ENCODE measurements at regions not wholly inside any gene's neighbourhood (a gene's known extent, or its start where the extent isn't known, plus 50 kb on each side); places are given as distances from the start of the nearest gene placed in this dataset.

- Histone ChIP-seq H3K36me3 (ENCODE audit: insufficient read depth, low read length, poor library complexity, severe bottlenecking) (no peaks in the 10 kb centered on the region), H3K9me3 (ENCODE audit: low read depth, low read length, poor library complexity, severe bottlenecking) (no peaks in the 10 kb centered on the region), H3K27me3 (replicated peaks; ENCODE audit: insufficient read depth, low read depth, low read length, poor library complexity) (no peaks in the 10 kb centered on the region), H3K4me1 (ENCODE audit: insufficient read depth, low read length, poor library complexity, severe bottlenecking) (no peaks in the 10 kb centered on the region), H3K4me3 (ENCODE audit: low read depth, low read length, poor library complexity, severe bottlenecking) (no peak overlapping the region), H3K27ac (ENCODE audit: low read depth, low read length, poor library complexity, severe bottlenecking) (no peak overlapping the region)
- no TSS peak for BruUV-seq (replicated peaks)
- intact Hi-C loops (cut with micrococcal nuclease; ENCODE audit: unreplicated experiment) = no loop called here
- no peak for TF ChIP-seq EZH2 (IDR thresholded peaks at IDR 0.05; ENCODE audit: borderline replicate concordance, low read depth, low read length, poor library complexity, severe bottlenecking)
- TF ChIP-seq CTCF (conservative IDR thresholded peaks at IDR 0.05; ENCODE audit: low read depth, low read length) = no peak
- ChIA-PET CTCF (no interaction called here), POLR2A (ENCODE audit: low non-redundant PET) (no interaction called here)
- DNase-seq (ENCODE audit: low spot score) = no peak
Measured at GRCh38 chr10:47114680-47115186, 185.3 kb upstream of the GDF10 start.

- no peak for DNase-seq (ENCODE audit: low spot score)
- Histone ChIP-seq H3K27me3 (replicated peaks; ENCODE audit: insufficient read depth, low read depth, low read length, poor library complexity) (no peaks in the 10 kb centered on the region), H3K4me3 (ENCODE audit: low read depth, low read length, poor library complexity, severe bottlenecking) (no peak overlapping the region), H3K9me3 (ENCODE audit: low read depth, low read length, poor library complexity, severe bottlenecking) (no peaks in the 10 kb centered on the region), H3K36me3 (ENCODE audit: insufficient read depth, low read length, poor library complexity, severe bottlenecking) (no peaks in the 10 kb centered on the region), H3K27ac (ENCODE audit: low read depth, low read length, poor library complexity, severe bottlenecking) (no peak overlapping the region), H3K4me1 (ENCODE audit: insufficient read depth, low read length, poor library complexity, severe bottlenecking) (no peaks in the 10 kb centered on the region)
- no TSS peak for BruUV-seq (replicated peaks)
- ChIA-PET POLR2A (ENCODE audit: low non-redundant PET) (no interaction called here), CTCF (no interaction called here)
- no peak for TF ChIP-seq CTCF (conservative IDR thresholded peaks at IDR 0.05; ENCODE audit: low read depth, low read length)
- no peak for TF ChIP-seq EZH2 (IDR thresholded peaks at IDR 0.05; ENCODE audit: borderline replicate concordance, low read depth, low read length, poor library complexity, severe bottlenecking)
- intact Hi-C loops (cut with micrococcal nuclease; ENCODE audit: unreplicated experiment) = no loop called here
Measured at GRCh38 chr10:47115322-47115721, 184.7 kb upstream of the GDF10 start.

GRCh38 chr10:47116445-47116844 lies 183.6 kb upstream of the GDF10 start:
- no peak for DNase-seq (ENCODE audit: low spot score)

More at GRCh38 chr10:47116445-47116844, 183.6 kb upstream of the GDF10 start:
- Histone ChIP-seq H3K4me1 (ENCODE audit: insufficient read depth, low read length, poor library complexity, severe bottlenecking) (no peaks in the 10 kb centered on the region), H3K27me3 (replicated peaks; ENCODE audit: insufficient read depth, low read depth, low read length, poor library complexity) (no peaks in the 10 kb centered on the region), H3K27ac (ENCODE audit: low read depth, low read length, poor library complexity, severe bottlenecking) (no peak overlapping the region), H3K36me3 (ENCODE audit: insufficient read depth, low read length, poor library complexity, severe bottlenecking) (no peaks in the 10 kb centered on the region), H3K4me3 (ENCODE audit: low read depth, low read length, poor library complexity, severe bottlenecking) (no peak overlapping the region), H3K9me3 (ENCODE audit: low read depth, low read length, poor library complexity, severe bottlenecking) (no peaks in the 10 kb centered on the region)
- TF ChIP-seq CTCF (conservative IDR thresholded peaks at IDR 0.05; ENCODE audit: low read depth, low read length) (no peak), EZH2 (IDR thresholded peaks at IDR 0.05; ENCODE audit: borderline replicate concordance, low read depth, low read length, poor library complexity, severe bottlenecking) (no peak)
- POLR2A ChIA-PET (ENCODE audit: low non-redundant PET) = no interaction called here
- CTCF ChIA-PET = no interaction called here
- no TSS peak for BruUV-seq (replicated peaks)
- intact Hi-C loops (cut with micrococcal nuclease; ENCODE audit: unreplicated experiment) = no loop called here
